ENCODE measurements at regions not wholly inside any gene's neighbourhood (a gene's known extent, or its start where the extent isn't known, plus 50 kb on each side); places are given as distances from the start of the nearest gene placed in this dataset.
"Not testable (repeated sequence)": the region's sequence is repeated elsewhere in the genome, so short reads cannot be mapped to it uniquely, and the experiment has no call there.

DNA sequence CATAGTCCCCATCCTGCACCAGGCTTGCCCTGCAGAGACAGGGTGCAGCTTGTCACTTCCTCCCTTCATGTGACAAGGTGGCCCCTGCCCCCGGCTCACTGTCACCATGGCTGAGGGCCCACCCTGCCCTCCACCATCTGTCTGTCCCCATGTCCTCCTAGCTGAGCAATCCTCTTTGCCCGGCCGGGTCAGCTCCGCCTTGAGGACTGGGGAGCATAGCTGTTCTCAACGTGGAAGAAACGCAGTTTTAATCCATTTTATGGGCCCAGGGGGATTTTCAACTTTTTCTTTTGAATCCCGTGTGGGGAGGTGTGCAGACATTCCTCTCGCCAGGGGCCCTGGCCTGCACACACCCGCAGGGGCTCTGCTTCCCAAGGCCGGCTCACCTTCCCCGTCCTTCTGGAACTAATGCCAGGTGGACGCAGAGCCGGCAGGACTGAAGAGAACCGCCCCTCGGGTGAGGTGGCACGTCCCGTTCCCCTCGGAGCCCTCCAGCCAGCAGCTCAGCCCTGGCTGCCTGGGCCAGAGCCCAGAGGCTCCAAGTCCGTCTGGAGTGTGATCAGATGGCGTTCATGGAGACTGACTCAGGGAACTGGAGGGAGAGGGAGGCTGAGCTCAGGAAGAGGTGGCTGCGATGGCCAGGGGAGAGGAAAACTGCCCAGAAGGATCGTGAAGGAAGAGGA lies 1108.7 kb downstream of the BRD1 start:
- DNase-seq = no peak

DNA sequence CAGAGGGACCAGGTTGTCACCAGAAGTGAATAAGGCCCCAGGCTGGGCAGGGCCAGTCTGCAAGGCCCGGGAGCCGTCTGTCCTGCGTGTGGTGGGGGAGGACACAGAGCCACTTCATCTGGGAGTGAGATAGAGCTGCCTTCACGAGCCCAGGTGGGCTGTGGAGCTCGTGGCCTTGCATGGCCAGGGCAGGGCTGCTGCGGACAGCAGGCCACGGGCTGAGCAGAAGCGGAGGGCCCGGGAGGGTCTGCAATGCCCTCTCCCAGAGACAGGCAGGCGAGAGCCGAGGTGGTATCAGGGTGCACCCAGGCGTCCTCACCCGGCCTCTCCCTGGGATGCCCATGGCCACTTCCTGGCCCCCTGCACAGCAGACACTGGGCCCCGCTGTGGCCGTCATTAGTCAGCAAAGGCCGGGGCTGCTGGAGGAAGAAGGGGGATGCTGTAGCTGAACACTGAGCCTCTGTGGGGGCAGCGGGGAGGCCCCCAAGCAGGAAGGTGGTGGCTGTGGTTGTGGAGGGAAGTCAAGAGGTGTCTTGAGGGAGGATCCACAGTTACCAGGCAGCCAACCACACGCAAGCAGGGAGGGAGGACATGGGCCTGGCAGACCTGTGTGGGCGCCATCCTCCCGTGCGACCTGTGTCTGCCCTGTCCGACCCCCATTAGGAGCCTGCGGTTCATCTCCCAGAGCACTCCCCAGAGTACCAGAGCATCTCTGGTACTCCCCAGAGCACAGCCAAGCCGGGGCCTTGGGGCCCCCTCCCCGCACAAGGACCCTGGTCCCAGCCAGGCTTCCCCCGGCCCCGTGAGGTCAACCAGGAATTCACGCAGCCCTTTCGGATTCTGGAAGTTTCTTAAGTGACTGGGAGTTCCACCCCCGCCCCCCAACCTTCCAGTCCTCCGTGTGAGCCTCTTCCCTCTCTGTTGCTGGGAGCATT lies 1109.5 kb downstream of the BRD1 start:
- no peak for DNase-seq

DNA sequence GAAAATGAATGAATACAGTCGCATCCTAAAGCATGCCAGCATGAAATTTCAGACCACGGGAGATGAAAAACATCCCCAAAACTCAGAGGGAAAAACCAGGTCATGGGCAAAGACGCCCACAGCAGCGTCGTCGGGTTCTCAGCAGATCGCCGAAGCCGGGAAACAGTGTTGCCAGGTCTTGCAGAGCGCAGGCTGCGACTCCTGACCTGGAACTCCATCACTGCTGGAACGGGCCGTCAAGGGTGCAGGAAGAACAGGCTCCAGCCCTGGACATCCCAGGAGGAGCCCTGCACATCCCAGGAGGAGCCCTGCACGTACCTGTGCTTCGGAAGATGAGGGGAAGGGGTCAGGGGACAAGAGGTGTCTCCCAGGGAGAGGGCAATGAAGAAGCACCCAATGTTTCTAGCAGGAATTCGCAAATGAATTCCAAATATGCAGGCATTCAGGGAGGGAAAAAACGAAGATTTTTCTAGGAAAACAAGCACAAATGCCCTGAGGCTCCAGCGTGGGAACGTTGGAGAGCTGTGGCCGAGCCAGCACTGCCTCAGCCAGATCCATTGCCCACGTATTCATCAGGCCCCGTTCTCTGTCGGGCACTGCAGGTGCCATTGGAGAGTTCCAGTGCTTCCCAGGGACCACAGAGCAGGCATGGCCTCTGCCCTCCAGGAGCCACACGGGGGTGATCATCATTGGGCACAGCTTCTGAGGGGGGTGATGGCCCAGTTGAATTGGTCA lies 1110.4 kb downstream of the BRD1 start:
- DNase-seq = no peak

DNA sequence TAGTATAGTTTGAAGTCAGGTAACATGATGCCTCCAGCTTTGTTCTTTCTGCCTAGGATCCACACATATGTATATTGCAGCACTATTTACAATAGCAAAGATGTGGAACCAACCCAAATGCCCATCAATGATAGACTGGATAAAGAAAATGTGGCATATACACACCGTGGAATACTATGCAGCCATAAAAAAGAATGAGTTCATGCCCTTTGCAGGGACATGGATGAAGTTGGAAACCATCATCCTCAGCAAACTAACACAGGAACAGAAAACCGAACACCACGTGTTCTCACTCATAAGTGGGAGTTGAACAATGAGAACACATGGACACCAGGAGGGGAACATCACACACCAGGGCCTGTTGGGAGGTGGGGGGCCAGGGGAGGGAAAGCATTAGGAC lies 1111.5 kb downstream of the BRD1 start:
- DNase-seq = not testable (repeated sequence)

DNA sequence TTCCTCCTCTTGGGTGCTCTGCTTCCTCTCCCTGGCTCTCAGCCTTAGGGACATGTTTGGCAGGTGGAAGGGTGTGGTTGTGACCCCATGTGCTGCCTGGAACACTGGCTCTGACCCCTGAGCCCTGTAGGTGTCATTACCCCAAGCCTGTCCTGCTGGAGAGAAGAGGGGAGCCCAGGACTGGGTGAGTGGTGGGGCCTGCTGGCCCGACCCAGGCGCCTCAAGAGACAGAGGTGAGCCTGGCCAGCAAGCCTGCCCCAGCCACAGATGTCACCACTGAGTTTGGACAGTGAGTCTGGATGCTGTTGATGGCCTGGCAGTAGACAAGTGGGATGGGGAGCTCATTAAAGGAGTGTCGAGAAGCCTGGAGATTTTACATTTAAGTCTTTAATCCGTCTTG lies 1112.2 kb downstream of the BRD1 start:
- no peak for DNase-seq

GRCh38 chr22:48714231-48714630 lies 1113.4 kb downstream of the BRD1 start:
- DNase-seq = no peak

- no peak for DNase-seq
Observed at GRCh38 chr22:48713272-48714205, 1114.1 kb downstream of the BRD1 start.

- no peak for DNase-seq
Observed at GRCh38 chr22:48712558-48713271, 1115.0 kb downstream of the BRD1 start.

DNA sequence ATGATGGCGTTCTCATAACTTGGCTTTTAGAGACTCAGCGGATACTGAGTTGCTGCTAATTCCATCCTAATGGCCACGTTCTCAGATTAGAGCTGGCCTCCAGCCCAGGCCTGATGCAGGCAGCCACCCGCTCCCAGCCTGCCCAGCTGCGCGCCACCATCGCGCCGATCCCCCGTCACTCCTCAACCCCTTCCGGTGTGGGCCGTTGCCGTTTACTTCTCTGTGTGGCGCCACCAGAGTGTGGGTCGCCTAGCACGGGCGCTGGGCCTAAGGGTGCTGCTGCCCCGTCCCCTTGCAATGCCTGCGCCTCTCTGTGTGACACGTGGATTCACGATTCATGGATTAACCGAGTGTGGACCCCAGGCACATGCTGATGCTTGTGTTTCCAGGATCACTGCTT lies 1116.0 kb downstream of the BRD1 start:
- DNase-seq = no peak

- DNase-seq = no peak
Observed at GRCh38 chr22:48711031-48711431, 1116.6 kb downstream of the BRD1 start.

GRCh38 chr22:48710410-48710809 lies 1117.3 kb downstream of the BRD1 start:
- no peak for DNase-seq

DNA sequence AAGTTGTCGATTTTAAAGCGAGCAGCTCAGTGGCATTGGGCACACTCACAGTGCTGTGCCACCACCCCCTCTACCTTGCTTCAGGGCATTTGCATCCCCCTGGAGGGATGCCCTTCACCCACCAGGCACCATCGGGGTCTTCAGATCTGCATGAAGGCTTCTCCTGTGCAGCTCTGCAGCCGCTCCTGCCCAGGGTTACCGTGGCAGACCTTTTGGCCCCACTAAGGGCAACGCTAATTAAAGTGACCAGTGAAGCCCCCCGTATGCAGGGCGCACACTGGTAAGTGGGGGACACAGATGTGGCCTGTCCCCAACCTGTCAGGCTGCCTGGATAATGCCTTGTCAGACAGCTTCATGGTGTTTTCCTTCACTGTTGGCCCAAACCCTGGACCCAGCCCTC lies 1117.7 kb downstream of the BRD1 start:
- DNase-seq = no peak

GRCh38 chr22:48709453-48709852 lies 1118.2 kb downstream of the BRD1 start:
- no peak for DNase-seq

- DNase-seq = no peak
Observed at GRCh38 chr22:48708558-48709245, 1119.0 kb downstream of the BRD1 start.

- no peak for DNase-seq
Observed at GRCh38 chr22:48707763-48708557, 1119.7 kb downstream of the BRD1 start.

- no peak for DNase-seq
Observed at GRCh38 chr22:48706934-48707762, 1120.5 kb downstream of the BRD1 start.

GRCh38 chr22:48705917-48706605 lies 1121.6 kb downstream of the BRD1 start:
- DNase-seq = no peak

DNA sequence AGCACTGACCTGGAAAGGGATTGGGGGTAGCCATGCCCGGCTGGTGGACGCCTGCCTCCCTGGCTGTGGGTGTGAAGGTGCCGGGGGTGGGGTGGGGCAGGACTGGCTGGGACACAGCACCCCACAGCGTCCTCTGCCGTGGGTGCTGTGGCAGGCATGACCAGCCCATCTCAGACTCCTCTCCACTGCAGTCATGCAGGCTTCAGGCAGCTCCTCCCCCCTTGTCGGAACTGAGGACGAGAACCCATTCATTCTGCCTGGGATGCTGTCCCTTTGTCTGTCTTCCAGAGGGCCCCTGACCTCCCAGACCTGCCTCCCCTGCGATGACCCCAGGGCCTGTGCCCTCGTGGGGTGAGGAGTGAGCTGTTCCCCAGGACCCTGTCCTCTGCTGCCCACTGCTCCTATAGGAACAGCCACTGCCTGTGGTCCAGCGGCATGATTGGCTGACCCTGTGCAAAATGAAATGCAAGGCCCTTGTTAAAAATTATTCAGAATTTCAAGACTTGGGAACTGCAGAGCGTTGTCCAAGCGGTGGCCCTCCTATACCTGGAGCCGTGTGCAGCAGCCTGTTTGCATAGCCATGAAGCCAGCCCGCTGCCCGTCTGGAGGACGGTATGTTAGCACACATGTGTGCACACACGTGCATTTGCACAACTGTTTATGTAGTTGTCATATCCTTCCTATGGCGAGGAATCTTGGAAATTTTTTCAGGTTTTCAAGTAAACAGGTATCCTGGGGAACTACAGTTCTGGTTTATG lies 1122.3 kb downstream of the BRD1 start:
- no peak for DNase-seq
